ENCODE measurements at regions not wholly inside any gene's neighbourhood (a gene's known extent, or its start where the extent isn't known, plus 50 kb on each side); places are given as distances from the start of the nearest gene placed in this dataset.

DNA sequence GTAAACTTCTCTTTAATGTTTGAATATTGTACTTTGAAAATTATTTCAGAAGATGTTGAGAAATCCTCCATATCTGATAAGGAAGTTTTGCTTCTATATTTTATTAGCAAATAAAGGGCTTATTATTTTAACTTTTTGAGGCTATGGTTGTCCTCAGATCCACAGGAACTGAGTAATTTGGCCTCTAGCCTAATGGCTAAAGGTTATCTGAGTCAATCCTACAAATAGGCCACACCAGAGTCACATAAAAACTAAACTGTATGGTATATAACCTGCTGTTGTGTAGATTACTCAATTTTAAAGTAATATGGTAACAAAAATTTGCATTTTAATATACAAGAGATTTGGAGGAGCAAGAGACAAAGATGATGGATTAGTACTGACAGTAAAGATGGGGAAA is 549.2 kb upstream of the GRAMD2B start:
- no peaks in the 10 kb centered on the region for H3K27me3 ChIP-seq (replicated peaks in 1 of 2; ENCODE audit: control insufficient read depth in 2 of 2, extremely low read depth in 1 of 2, insufficient read depth in 2 of 2, low read length in 1 of 2)
- no peaks in the 10 kb centered on the region for H3K36me3 Mint-ChIP-seq
- ATAC-seq (replicated peaks in 1 of 4): no peak
- no peak overlapping the region for H3K4me3 ChIP-seq (ENCODE audit: control insufficient read depth in 1 of 2, extremely low read depth in 1 of 2, low read length in 1 of 2)
- H3K4me3 Mint-ChIP-seq: no peak overlapping the region
- H3K27ac ChIP-seq (ENCODE audit: low read length): no peak overlapping the region
- no peak for DNase-seq
- H3K4me1 ChIP-seq (ENCODE audit: control insufficient read depth in 1 of 2, extremely low read depth in 1 of 2, insufficient read depth in 2 of 2, low read length in 2 of 2): no peaks in the 10 kb centered on the region
- ChIA-PET POLR2A (no interaction called here), CTCF (no interaction called here)
- no peaks in the 10 kb centered on the region for H3K4me1 Mint-ChIP-seq
- H3K9me3 Mint-ChIP-seq: peaks cover 13 to 25% (median 15%) of the 10 kb centered on the region in 3 donors
- no peaks in the 10 kb centered on the region for H3K9me3 ChIP-seq
- no peaks in the 10 kb centered on the region for H3K36me3 ChIP-seq (ENCODE audit: control insufficient read depth in 2 of 2, extremely low read depth in 1 of 2, insufficient read depth in 1 of 2, low read length in 1 of 2)
- no peak overlapping the region for H3K27ac Mint-ChIP-seq
- no peaks in the 10 kb centered on the region for H3K27me3 Mint-ChIP-seq

DNA sequence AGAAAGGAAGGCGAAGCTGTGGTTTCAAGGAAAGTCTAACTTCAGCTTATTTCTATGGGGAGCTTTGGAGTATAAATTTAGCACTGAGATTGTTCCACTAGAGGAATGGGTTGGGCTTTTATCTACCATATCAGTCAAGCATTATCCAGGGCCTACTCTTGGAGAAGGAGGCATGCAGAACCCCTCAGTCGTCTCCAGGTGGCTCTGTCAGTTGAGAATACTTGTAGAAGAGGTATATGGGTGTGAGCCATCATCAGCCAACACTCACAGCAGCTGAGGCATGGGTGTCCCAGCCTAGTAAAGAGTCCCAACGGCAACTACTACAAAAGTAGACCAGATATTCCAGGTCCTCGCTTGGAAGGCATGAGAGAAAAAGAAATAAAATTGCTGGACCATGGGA is 548.5 kb upstream of the GRAMD2B start:
- ATAC-seq (replicated peaks in 1 of 4) (no peak), DNase-seq (no peak)
- Mint-ChIP-seq H3K36me3 (no peaks in the 10 kb centered on the region), H3K9me3 (peaks cover 13 to 25% (median 20%) of the 10 kb centered on the region in 3 donors), H3K27ac (no peak overlapping the region), H3K4me1 (no peaks in the 10 kb centered on the region), H3K27me3 (no peaks in the 10 kb centered on the region), H3K4me3 (no peak overlapping the region)
- H3K27me3 ChIP-seq (replicated peaks in 1 of 2; ENCODE audit: control insufficient read depth in 2 of 2, extremely low read depth in 1 of 2, insufficient read depth in 2 of 2, low read length in 1 of 2): no peaks in the 10 kb centered on the region
- no peaks in the 10 kb centered on the region for H3K9me3 ChIP-seq
- H3K27ac ChIP-seq (ENCODE audit: low read length): no peak overlapping the region
- no peaks in the 10 kb centered on the region for H3K36me3 ChIP-seq (ENCODE audit: control insufficient read depth in 2 of 2, extremely low read depth in 1 of 2, insufficient read depth in 1 of 2, low read length in 1 of 2)
- 60% methylated on average over 1 of the region's 4 CpGs for WGBS (ENCODE audit: insufficient coverage)
- POLR2A ChIA-PET: no interaction called here
- no peaks in the 10 kb centered on the region for H3K4me1 ChIP-seq (ENCODE audit: control insufficient read depth in 1 of 2, extremely low read depth in 1 of 2, insufficient read depth in 2 of 2, low read length in 2 of 2)
- no peak overlapping the region for H3K4me3 ChIP-seq (ENCODE audit: control insufficient read depth in 1 of 2, extremely low read depth in 1 of 2, low read length in 1 of 2)
- CTCF ChIA-PET: no interaction called here

DNA sequence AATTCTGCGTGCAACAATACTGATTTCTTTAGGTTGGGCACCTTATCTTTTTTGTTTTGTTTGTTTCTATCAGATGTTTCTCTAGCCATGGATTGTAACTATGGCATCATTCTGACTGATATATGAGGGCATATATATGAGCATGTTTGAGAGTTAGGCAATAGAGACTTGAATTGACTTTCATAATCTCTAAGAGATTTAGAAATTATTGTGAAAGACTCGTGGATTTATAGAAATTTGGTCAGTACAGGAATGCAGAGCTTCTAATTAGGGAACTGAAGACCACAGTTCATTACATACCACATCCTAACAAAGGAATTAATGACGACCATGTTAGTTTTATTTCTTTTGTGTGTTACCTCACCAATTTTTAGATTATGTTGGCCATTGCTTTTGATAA is 546.0 kb upstream of the GRAMD2B start:
- H3K27ac ChIP-seq (ENCODE audit: low read length): no peak overlapping the region
- no peaks in the 10 kb centered on the region for H3K4me1 Mint-ChIP-seq
- H3K27me3 ChIP-seq (replicated peaks in 1 of 2; ENCODE audit: control insufficient read depth in 2 of 2, extremely low read depth in 1 of 2, insufficient read depth in 2 of 2, low read length in 1 of 2): no peaks in the 10 kb centered on the region
- no CpG with 5 or more reads among the region's 3 CpGs for WGBS (ENCODE audit: insufficient coverage)
- H3K36me3 Mint-ChIP-seq: no peaks in the 10 kb centered on the region
- ChIA-PET CTCF (no interaction called here), POLR2A (no interaction called here)
- no peak overlapping the region for H3K27ac Mint-ChIP-seq
- no peaks in the 10 kb centered on the region for H3K27me3 Mint-ChIP-seq
- no peak overlapping the region for H3K4me3 ChIP-seq (ENCODE audit: control insufficient read depth in 1 of 2, extremely low read depth in 1 of 2, low read length in 1 of 2)
- no peaks in the 10 kb centered on the region for H3K4me1 ChIP-seq (ENCODE audit: control insufficient read depth in 1 of 2, extremely low read depth in 1 of 2, insufficient read depth in 2 of 2, low read length in 2 of 2)
- no peak for DNase-seq
- no peaks in the 10 kb centered on the region for H3K9me3 ChIP-seq
- no peak for ATAC-seq (replicated peaks in 1 of 4)
- H3K4me3 Mint-ChIP-seq: no peak overlapping the region
- H3K9me3 Mint-ChIP-seq: peaks cover 13 to 29% (median 19%) of the 10 kb centered on the region in 3 donors
- H3K36me3 ChIP-seq (ENCODE audit: control insufficient read depth in 2 of 2, extremely low read depth in 1 of 2, insufficient read depth in 1 of 2, low read length in 1 of 2): no peaks in the 10 kb centered on the region

DNA sequence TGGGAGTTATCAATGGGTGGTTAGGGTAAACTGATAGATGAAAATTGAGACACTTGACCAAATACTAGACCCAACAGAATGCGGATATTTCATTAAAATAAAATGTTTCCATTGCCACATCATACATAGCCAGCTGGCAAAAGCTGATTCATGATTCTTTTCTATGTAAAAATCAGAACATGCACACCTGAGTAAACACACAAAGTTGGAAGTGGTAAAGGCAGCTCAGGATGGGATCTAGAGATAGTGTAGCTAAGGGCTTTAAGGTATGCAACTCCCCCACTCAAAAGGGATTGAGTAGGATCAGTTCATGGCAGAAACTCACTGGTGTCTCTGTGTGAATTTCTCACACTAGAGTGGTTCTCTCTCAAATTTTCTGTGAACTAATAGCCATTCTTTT is 541.1 kb upstream of the GRAMD2B start:
- no peak for ATAC-seq (replicated peaks in 1 of 4)
- no peaks in the 10 kb centered on the region for H3K9me3 ChIP-seq
- Mint-ChIP-seq H3K36me3 (no peaks in the 10 kb centered on the region), H3K9me3 (peaks cover 2 to 12% (median 7%) of the 10 kb centered on the region in 3 donors), H3K27ac (no peak overlapping the region), H3K4me1 (no peaks in the 10 kb centered on the region), H3K27me3 (no peaks in the 10 kb centered on the region), H3K4me3 (no peak overlapping the region)
- no peaks in the 10 kb centered on the region for H3K27me3 ChIP-seq (replicated peaks in 1 of 2; ENCODE audit: control insufficient read depth in 2 of 2, extremely low read depth in 1 of 2, insufficient read depth in 2 of 2, low read length in 1 of 2)
- H3K36me3 ChIP-seq (ENCODE audit: control insufficient read depth in 2 of 2, extremely low read depth in 1 of 2, insufficient read depth in 1 of 2, low read length in 1 of 2): no peaks in the 10 kb centered on the region
- WGBS (ENCODE audit: insufficient coverage): no CpG with 5 or more reads among the region's 1 CpG
- ChIA-PET POLR2A (no interaction called here), CTCF (interaction anchor here (0.5 to 0.6 kb wide), 2 partner anchors 264 to 310 kb away, joined by 3 read pairs; no protein-coding TSS in a partner anchor)
- no peak overlapping the region for H3K4me3 ChIP-seq (ENCODE audit: control insufficient read depth in 1 of 2, extremely low read depth in 1 of 2, low read length in 1 of 2)
- no peaks in the 10 kb centered on the region for H3K4me1 ChIP-seq (ENCODE audit: control insufficient read depth in 1 of 2, extremely low read depth in 1 of 2, insufficient read depth in 2 of 2, low read length in 2 of 2)
- no peak for DNase-seq
- no peak overlapping the region for H3K27ac ChIP-seq (ENCODE audit: low read length)

DNA sequence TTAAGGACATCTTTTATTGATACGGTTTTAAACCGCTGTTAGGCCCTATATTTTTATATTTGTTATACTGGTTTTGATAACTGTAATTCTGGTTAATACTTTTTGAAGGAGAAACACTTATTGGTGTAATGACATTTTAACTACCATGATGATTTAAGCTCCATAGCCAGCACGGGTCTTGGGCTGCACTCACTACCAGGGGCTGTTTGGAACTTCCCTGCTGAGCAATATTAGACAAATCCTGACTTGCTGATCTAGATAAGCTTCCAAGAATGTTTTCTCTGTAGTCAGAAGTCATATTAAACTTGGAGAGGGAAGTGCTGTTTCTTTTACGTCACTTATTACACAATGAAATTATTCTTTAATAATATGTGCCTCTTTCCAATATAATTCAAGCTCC is 540.0 kb upstream of the GRAMD2B start:
- no peak for ATAC-seq (replicated peaks in 1 of 4)
- no CpG with 5 or more reads among the region's 4 CpGs for whole genome bisulfite sequencing (ENCODE audit: insufficient coverage)
- Histone ChIP-seq H3K27me3 (replicated peaks in 1 of 2; ENCODE audit: control insufficient read depth in 2 of 2, extremely low read depth in 1 of 2, insufficient read depth in 2 of 2, low read length in 1 of 2) (no peaks in the 10 kb centered on the region), H3K36me3 (ENCODE audit: control insufficient read depth in 2 of 2, extremely low read depth in 1 of 2, insufficient read depth in 1 of 2, low read length in 1 of 2) (no peaks in the 10 kb centered on the region), H3K27ac (ENCODE audit: low read length) (no peak overlapping the region), H3K9me3 (no peaks in the 10 kb centered on the region), H3K4me3 (ENCODE audit: control insufficient read depth in 1 of 2, extremely low read depth in 1 of 2, low read length in 1 of 2) (no peak overlapping the region), H3K4me1 (ENCODE audit: control insufficient read depth in 1 of 2, extremely low read depth in 1 of 2, insufficient read depth in 2 of 2, low read length in 2 of 2) (no peaks in the 10 kb centered on the region)
- ChIA-PET CTCF (no interaction called here), POLR2A (no interaction called here)
- DNase-seq: no peak
- no peak overlapping the region for H3K27ac Mint-ChIP-seq
- no peaks in the 10 kb centered on the region for H3K27me3 Mint-ChIP-seq
- H3K36me3 Mint-ChIP-seq: no peaks in the 10 kb centered on the region
- peaks cover 2 to 12% (median 7%) of the 10 kb centered on the region in 3 donors for H3K9me3 Mint-ChIP-seq
- no peaks in the 10 kb centered on the region for H3K4me1 Mint-ChIP-seq
- no peak overlapping the region for H3K4me3 Mint-ChIP-seq

DNA sequence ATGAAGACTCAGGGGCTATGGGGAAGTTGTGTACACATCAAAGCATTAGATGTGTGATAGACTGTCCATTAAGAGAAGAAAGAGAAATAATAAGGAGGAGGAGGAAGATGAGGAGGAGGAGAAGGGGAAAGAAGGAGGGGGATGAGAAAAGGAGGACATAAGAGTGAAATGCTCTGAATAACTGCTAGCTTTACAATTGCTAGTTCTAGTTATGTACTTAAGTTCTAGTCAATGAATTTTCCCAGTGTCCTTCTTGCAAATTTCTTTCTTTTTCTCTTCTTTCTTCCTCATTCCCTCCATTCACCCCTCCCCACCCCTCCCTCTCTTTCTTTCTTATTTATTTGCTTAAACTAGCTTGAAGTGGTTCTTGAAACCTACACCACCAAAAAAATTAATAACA is 534.9 kb upstream of the GRAMD2B start:
- Histone ChIP-seq H3K36me3 (ENCODE audit: control insufficient read depth in 2 of 2, extremely low read depth in 1 of 2, insufficient read depth in 1 of 2, low read length in 1 of 2) (no peaks in the 10 kb centered on the region), H3K4me3 (ENCODE audit: control insufficient read depth in 1 of 2, extremely low read depth in 1 of 2, low read length in 1 of 2) (no peak overlapping the region), H3K27me3 (replicated peaks in 1 of 2; ENCODE audit: control insufficient read depth in 2 of 2, extremely low read depth in 1 of 2, insufficient read depth in 2 of 2, low read length in 1 of 2) (no peaks in the 10 kb centered on the region), H3K27ac (ENCODE audit: low read length) (no peak overlapping the region), H3K4me1 (ENCODE audit: control insufficient read depth in 1 of 2, extremely low read depth in 1 of 2, insufficient read depth in 2 of 2, low read length in 2 of 2) (no peaks in the 10 kb centered on the region), H3K9me3 (no peaks in the 10 kb centered on the region)
- ChIA-PET CTCF (no interaction called here), POLR2A (no interaction called here)
- peaks cover 6 to 13% (median 10%) of the 10 kb centered on the region in 3 donors for H3K9me3 Mint-ChIP-seq
- H3K4me3 Mint-ChIP-seq: no peak overlapping the region
- no peak for DNase-seq
- ATAC-seq (replicated peaks in 1 of 4): no peak
- H3K4me1 Mint-ChIP-seq: no peaks in the 10 kb centered on the region
- H3K27me3 Mint-ChIP-seq: no peaks in the 10 kb centered on the region
- H3K27ac Mint-ChIP-seq: no peak overlapping the region
- no peaks in the 10 kb centered on the region for H3K36me3 Mint-ChIP-seq

DNA sequence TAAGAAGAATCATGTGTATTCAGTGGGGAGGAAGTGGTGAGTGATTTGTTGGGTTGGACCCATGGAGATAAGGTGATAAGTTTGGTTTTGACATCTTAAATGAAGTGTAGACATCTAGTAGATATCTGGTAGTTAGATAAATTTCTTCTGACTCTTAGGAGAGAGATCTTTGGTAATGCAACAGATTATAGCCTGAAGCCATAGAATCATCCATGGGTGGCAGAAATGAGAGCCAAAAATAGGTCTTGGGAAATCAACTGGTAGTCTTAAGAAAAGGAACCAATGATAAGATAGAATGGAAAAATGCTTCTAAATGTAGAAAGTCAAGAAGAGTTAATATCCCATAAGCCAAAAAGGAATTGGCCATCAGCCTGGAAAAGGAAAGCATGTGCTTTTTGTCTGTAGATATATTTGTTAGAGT is 532.7 kb upstream of the GRAMD2B start:
- Mint-ChIP-seq H3K4me3 (no peak overlapping the region), H3K9me3 (peaks cover 5 to 13% (median 8%) of the 10 kb centered on the region in 3 donors), H3K27ac (no peak overlapping the region), H3K4me1 (no peaks in the 10 kb centered on the region), H3K27me3 (no peaks in the 10 kb centered on the region), H3K36me3 (no peaks in the 10 kb centered on the region)
- no peak for DNase-seq
- H3K9me3 ChIP-seq: no peaks in the 10 kb centered on the region
- no peaks in the 10 kb centered on the region for H3K36me3 ChIP-seq (ENCODE audit: control insufficient read depth in 2 of 2, extremely low read depth in 1 of 2, insufficient read depth in 1 of 2, low read length in 1 of 2)
- POLR2A ChIA-PET: no interaction called here
- H3K4me3 ChIP-seq (ENCODE audit: control insufficient read depth in 1 of 2, extremely low read depth in 1 of 2, low read length in 1 of 2): no peak overlapping the region
- H3K27me3 ChIP-seq (replicated peaks in 1 of 2; ENCODE audit: control insufficient read depth in 2 of 2, extremely low read depth in 1 of 2, insufficient read depth in 2 of 2, low read length in 1 of 2): no peaks in the 10 kb centered on the region
- H3K27ac ChIP-seq (ENCODE audit: low read length): no peak overlapping the region
- no peaks in the 10 kb centered on the region for H3K4me1 ChIP-seq (ENCODE audit: control insufficient read depth in 1 of 2, extremely low read depth in 1 of 2, insufficient read depth in 2 of 2, low read length in 2 of 2)
- ATAC-seq (replicated peaks in 1 of 4): no peak
- CTCF ChIA-PET: no interaction called here

All from T-cell (primary cell).